HepG2 (cell line): ENCODE measurements at regions not wholly inside any gene's neighbourhood (a gene's known extent, or its start where the extent isn't known, plus 50 kb on each side); places are given as distances from the start of the nearest gene placed in this dataset.

Experiments used
- ATAC-seq: fragments of 200-7000 bp; cut with Tn5 transposase; 3 replicates; pipeline ENCODE4 v1.9.1; 2020; ENCODE audit warnings: mild to moderate bottlenecking, moderate library complexity
- BruUV-seq: library from RNA; stranded (reverse); fragments of 400-500 nt; replicated peaks from 2 replicates; lab custom pipeline; 2021; lab: Mats Ljungman, UMichigan
- CTCF ChIA-PET: fragments of 300-600 bp; formaldehyde crosslinking; extraction: SDS; loops from one replicate; lab custom pipeline; 2021; ENCODE audit warnings: low total read pairs, inconsistent platforms, low intra/inter-chr PET ratio; lab: Yijun Ruan, JAX
- POLR2A ChIA-PET: fragments of 350-600 bp; sonication (Branson Sonifier 250); formaldehyde crosslinking; loops from one replicate; lab custom pipeline; 2020; ENCODE audit warnings: antibody characterized with exemption, inconsistent platforms; lab: Yijun Ruan, JAX
- DNase-seq: peaks from one replicate; pipeline ENCODE4 v3.0.0-alpha.2; 2015; ENCODE audit warnings: low spot score
- FAIRE-seq: peaks from 3 replicates; lab custom pipeline; 2011; peaks lifted over from hg19 to GRCh38; lab: Jason Lieb, UNC
- H2AFZ ChIP-seq: one replicate; pipeline ENCODE4 v1.6.1; 2011; ENCODE audit warnings: low read length, inconsistent platforms
- H3K27ac ChIP-seq: fragments of 300-600 bp; 3 replicates; pipeline ENCODE4 v1.8.0; 2011; ENCODE audit warnings: mixed run types, mild to moderate bottlenecking, mixed read lengths, low read length, inconsistent platforms; ENCODE audit not compliant: insufficient read depth; ENCODE audit errors: extremely low read length
- H3K27me3 ChIP-seq, 2 experiments: fragments of 200-600 bp in 1 of 2; 2 replicates in 1 of 2; 3 replicates in 1 of 2; pipeline versions ENCODE4 v1.6.0 to v1.8.0; 2011; ENCODE audit warnings: low read length in 2 of 2, mild to moderate bottlenecking in 2 of 2, moderate library complexity in 2 of 2, inconsistent platforms in 1 of 2; ENCODE audit not compliant: insufficient read depth in 2 of 2, control insufficient read depth in 1 of 2
- H3K36me3 ChIP-seq, 2 experiments: fragments of 200-600 bp in 1 of 2; replicated peaks in 1 of 2; 2 replicates in 1 of 2; 3 replicates in 1 of 2; pipeline versions ENCODE4 v1.5.1 to v1.8.0; 2011; ENCODE audit warnings: low read length in 2 of 2, inconsistent platforms in 1 of 2; ENCODE audit not compliant: insufficient read depth in 2 of 2, control insufficient read depth in 1 of 2
- H3K4me1 ChIP-seq: 2 replicates; pipeline ENCODE4 v1.5.1; 2012; ENCODE audit warnings: low read length, inconsistent platforms; ENCODE audit not compliant: insufficient read depth
- H3K4me2 ChIP-seq: 2 replicates; pipeline ENCODE4 v1.6.0; 2011; ENCODE audit warnings: low read depth, low read length, inconsistent platforms
- H3K4me3 ChIP-seq, 3 experiments: fragments of 200-600 bp in 1 of 3; sonication (generic), shearing (Covaris generic) in 1 of 3; replicated peaks in 1 of 3; 2 replicates each; pipeline ENCODE4 v1.5.1; 2011 to 2016; ENCODE audit warnings: low read length in 3 of 3, inconsistent platforms in 2 of 3, low read depth in 2 of 3, mild to moderate bottlenecking in 2 of 3, control low read depth in 1 of 3, mixed read lengths in 1 of 3; ENCODE audit not compliant: insufficient read depth in 1 of 3
- H3K79me2 ChIP-seq: one replicate; pipeline ENCODE4 v1.6.1; 2011; ENCODE audit warnings: low read length, inconsistent platforms; ENCODE audit not compliant: insufficient read depth
- H3K9ac ChIP-seq: 2 replicates; pipeline ENCODE4 v1.6.0; 2011; ENCODE audit warnings: mild to moderate bottlenecking, low read depth, low read length, inconsistent platforms; ENCODE audit not compliant: insufficient read depth
- H3K9me3 ChIP-seq: 2 replicates; pipeline ENCODE4 v1.5.1; 2012; ENCODE audit warnings: mild to moderate bottlenecking, low read length
- H4K20me1 ChIP-seq: 2 replicates; pipeline ENCODE4 v1.6.0; 2011; ENCODE audit warnings: inconsistent platforms, mild to moderate bottlenecking, low read length, moderate library complexity; ENCODE audit not compliant: insufficient read depth
- AKAP8 ChIP-seq: sonication (generic); formaldehyde crosslinking; IDR thresholded peaks from 2 replicates; pipeline ENCODE4 v1.5.1; 2020; ENCODE audit warnings: mild to moderate bottlenecking, missing genetic modification reagents
- CAMTA2 ChIP-seq: sonication (generic); formaldehyde crosslinking; IDR thresholded peaks from 2 replicates; pipeline ENCODE4 v1.4.0; 2020; ENCODE audit warnings: mild to moderate bottlenecking, missing genetic modification reagents, borderline replicate concordance
- CCAR2 ChIP-seq: fragments of 200-400 bp; formaldehyde crosslinking; optimal IDR thresholded peaks from 2 replicates; pipeline ENCODE3; 2018; ENCODE audit warnings: low read depth, mild to moderate bottlenecking, low read length, moderate library complexity
- DDIT3 ChIP-seq: sonication (generic); formaldehyde crosslinking; IDR thresholded peaks from 2 replicates; pipeline ENCODE4 v1.4.0; 2020; ENCODE audit warnings: mild to moderate bottlenecking, missing genetic modification reagents
- EZH2 ChIP-seq: conservative IDR thresholded peaks from 2 replicates; pipeline ENCODE4 v1.6.1; 2012; ENCODE audit warnings: mild to moderate bottlenecking, low read depth, low read length, moderate library complexity
- GATAD2A ChIP-seq: IDR thresholded peaks from 2 replicates; pipeline ENCODE4 v1.6.1; 2016
- HNF1B ChIP-seq: sonication (generic); formaldehyde crosslinking; IDR thresholded peaks from 2 replicates; pipeline ENCODE4 v1.5.1; 2020; ENCODE audit warnings: mild to moderate bottlenecking, moderate library complexity, missing genetic modification reagents
- POGZ ChIP-seq: sonication (generic); formaldehyde crosslinking; IDR thresholded peaks from 2 replicates; pipeline ENCODE4 v1.4.0; 2020; ENCODE audit warnings: mild to moderate bottlenecking, missing genetic modification reagents
- POLR2A ChIP-seq, 2 experiments: IDR thresholded peaks; 2 replicates each; pipeline ENCODE4 v1.6.1; 2011; ENCODE audit warnings: low read depth in 2 of 2, low read length in 2 of 2, mild to moderate bottlenecking in 1 of 2, moderate library complexity in 1 of 2; ENCODE audit not compliant: insufficient read depth in 1 of 2
- PRMT3 ChIP-seq: sonication (generic); formaldehyde crosslinking; IDR thresholded peaks from 2 replicates; pipeline ENCODE4 v1.8.1; 2022; ENCODE audit warnings: low read depth, mild to moderate bottlenecking, moderate library complexity, missing genetic modification reagents, borderline replicate concordance
- RFX3 ChIP-seq: IDR thresholded peaks from 2 replicates; pipeline ENCODE4 v1.6.1; 2016; ENCODE audit warnings: missing biosample characterization, missing genetic modification reagents
- SNAPC2 ChIP-seq: sonication (generic); formaldehyde crosslinking; IDR thresholded peaks from 2 replicates; pipeline ENCODE4 v1.8.1; 2022; ENCODE audit warnings: mild to moderate bottlenecking, missing genetic modification reagents
- SOX5 ChIP-seq: IDR thresholded peaks from 2 replicates; pipeline ENCODE4 v1.6.1; 2016; ENCODE audit warnings: borderline replicate concordance
- TP53 ChIP-seq: sonication (generic); formaldehyde crosslinking; conservative IDR thresholded peaks from 2 replicates; pipeline ENCODE4 v1.4.0; 2020; ENCODE audit warnings: missing genetic modification reagents
- ZNF136 ChIP-seq: sonication (generic); formaldehyde crosslinking; IDR thresholded peaks from 2 replicates; pipeline ENCODE4 v1.8.1; 2022; ENCODE audit warnings: low read depth, mild to moderate bottlenecking, moderate library complexity, missing genetic modification reagents
- WGBS: methylation state at CpG from one replicate; pipeline ENCODE4 v1.1.6; 2017; ENCODE audit warnings: low lambda C conversion rate; 5-methylcytosine and 5-hydroxymethylcytosine counted together
- in situ Hi-C: cut with HindIII; loops from 2 replicates; pipeline ENCODE4 v1.10.0; 2017; ENCODE audit warnings: low pct_unique_long_range_greater_than_20kb; ENCODE audit not compliant: extremely low pct_ligation_motif_present
- intact Hi-C: fragments of 100-400 bp; cut with micrococcal nuclease; formaldehyde crosslinking; loops from one replicate; pipeline ENCODE4 v1.10.0; 2022; ENCODE audit not compliant: unreplicated experiment

GRCh38 chr1:192876633-192877032 is 67.8 kb downstream of the RGS2 start:
- ATAC-seq = no peak
- intact Hi-C loops = no loop called here

More at GRCh38 chr1:192876633-192877032, 67.8 kb downstream of the RGS2 start:
- Histone ChIP-seq H4K20me1 (no peaks in the 10 kb centered on the region), H2AFZ (no peak overlapping the region), H3K9ac (no peak overlapping the region), H3K4me2 (no peak overlapping the region), H3K79me2 (no peaks in the 10 kb centered on the region), H3K4me3 (no peak overlapping the region), H3K36me3 (no peaks in the 10 kb centered on the region), H3K27me3 (no peaks in the 10 kb centered on the region; a peak in 1 of 5 replicates), H3K9me3 (no peaks in the 10 kb centered on the region), H3K27ac (no peak overlapping the region), H3K4me1 (no peaks in the 10 kb centered on the region)
- WGBS = 0% methylated on average over 1 of the region's 1 CpG
- no peak for FAIRE-seq
- no peak for DNase-seq
- ChIA-PET CTCF (no interaction called here), POLR2A (no interaction called here)
- TF ChIP-seq HNF1B (CRISPR knock-in tag) (no peak), GATAD2A (no peak), TP53 (no peak), CCAR2 (no peak), POLR2A (IDR thresholded peaks at IDR 0.05; ENCODE audit: insufficient read depth in 1 of 2, low read depth in 2 of 2, low read length in 2 of 2) (no peak), SNAPC2 (CRISPR knock-in tag) (no peak), EZH2 (no peak), DDIT3 (no peak), POGZ (no peak), AKAP8 (CRISPR knock-in tag) (no peak), CAMTA2 (no peak), SOX5 (CRISPR knock-in tag) (no peak), RFX3 (CRISPR knock-in tag) (no peak), ZNF136 (no peak), PRMT3 (no peak)
- in situ Hi-C loops = no loop called here
- no TSS peak for BruUV-seq
